H9 (cell line): ENCODE measurements at regions not wholly inside any gene's neighbourhood (a gene's known extent, or its start where the extent isn't known, plus 50 kb on each side); places are given as distances from the start of the nearest gene placed in this dataset.
A peak's percentile ranks its signal among the peaks of the same experiment; 100 is the strongest.

ENCODE experiments used
- DNase-seq: peaks from one replicate; pipeline ENCODE4 v3.0.0-alpha.2; 2017
- H2AFZ ChIP-seq: one replicate; pipeline ENCODE4 v1.6.1; 2013; ENCODE audit warnings: mild to moderate bottlenecking, low read length, control low read depth, moderate library complexity
- H2AK5ac ChIP-seq: 2 replicates; pipeline ENCODE4 v1.6.1; 2013; ENCODE audit warnings: low read length, control low read depth, mixed read lengths; ENCODE audit not compliant: insufficient read length
- H2BK120ac ChIP-seq: one replicate; pipeline ENCODE4 v1.6.1; 2013; ENCODE audit warnings: low read depth, mild to moderate bottlenecking, low read length, control low read depth, inconsistent platforms; ENCODE audit not compliant: poor library complexity, severe bottlenecking
- H2BK12ac ChIP-seq: 2 replicates; pipeline ENCODE4 v1.6.1; 2013; ENCODE audit warnings: low read length, control low read depth, mixed read lengths, low read depth; ENCODE audit not compliant: insufficient read length
- H2BK15ac ChIP-seq: 2 replicates; pipeline ENCODE4 v1.6.1; 2013; ENCODE audit warnings: low read depth, low read length, control low read depth
- H2BK20ac ChIP-seq: one replicate; pipeline ENCODE4 v1.6.1; 2013; ENCODE audit warnings: low read depth, mild to moderate bottlenecking, low read length, control low read depth, inconsistent platforms; ENCODE audit not compliant: poor library complexity, severe bottlenecking
- H2BK5ac ChIP-seq: 2 replicates; pipeline ENCODE4 v1.6.1; 2013; ENCODE audit warnings: low read length, control low read depth, mixed read lengths; ENCODE audit not compliant: insufficient read length
- H3K14ac ChIP-seq: 2 replicates; pipeline ENCODE4 v1.6.1; 2013; ENCODE audit warnings: low read length, control low read depth; ENCODE audit not compliant: insufficient read depth
- H3K18ac ChIP-seq: 2 replicates; pipeline ENCODE4 v1.6.1; 2013; ENCODE audit warnings: low read depth, mild to moderate bottlenecking, mixed read lengths, low read length, control low read depth; ENCODE audit not compliant: insufficient read length
- H3K23ac ChIP-seq: 2 replicates; pipeline ENCODE4 v1.6.1; 2013; ENCODE audit warnings: low read length, control low read depth, mixed read lengths, low read depth; ENCODE audit not compliant: insufficient read length
- H3K23me2 ChIP-seq: 2 replicates; pipeline ENCODE4 v1.6.1; 2013; ENCODE audit warnings: low read depth, mild to moderate bottlenecking, mixed read lengths, low read length, control low read depth; ENCODE audit not compliant: insufficient read length, poor library complexity, severe bottlenecking
- H3K27ac ChIP-seq: 2 replicates; pipeline ENCODE4 v1.5.1; 2013; ENCODE audit warnings: low read length, control low read depth, mixed read lengths, low read depth; ENCODE audit not compliant: insufficient read length
- H3K27me3 ChIP-seq: 2 replicates; pipeline ENCODE4 v1.6.1; 2013; ENCODE audit warnings: low read length, control low read depth, inconsistent platforms; ENCODE audit not compliant: insufficient read depth
- H3K4ac ChIP-seq: 2 replicates; pipeline ENCODE4 v1.6.1; 2013; ENCODE audit warnings: low read depth, mild to moderate bottlenecking, control low read depth, inconsistent platforms, low read length, moderate library complexity
- H3K4me1 ChIP-seq: 2 replicates; pipeline ENCODE4 v1.6.1; 2013; ENCODE audit warnings: low read length, control low read depth, inconsistent platforms; ENCODE audit not compliant: insufficient read depth
- H3K4me2 ChIP-seq: 2 replicates; pipeline ENCODE4 v1.6.1; 2013; ENCODE audit warnings: low read length, control low read depth, mixed read lengths; ENCODE audit not compliant: insufficient read length, insufficient read depth
- H3K56ac ChIP-seq: 2 replicates; pipeline ENCODE4 v1.6.1; 2013; ENCODE audit warnings: low read depth, mild to moderate bottlenecking, mixed read lengths, low read length, control low read depth; ENCODE audit not compliant: insufficient read length
- H3K79me1 ChIP-seq: 2 replicates; pipeline ENCODE4 v1.6.1; 2013; ENCODE audit warnings: low read depth, mild to moderate bottlenecking, moderate library complexity, low read length, control low read depth, inconsistent platforms; ENCODE audit not compliant: insufficient read depth, poor library complexity, severe bottlenecking
- H3K79me2 ChIP-seq: 2 replicates; pipeline ENCODE4 v1.6.1; 2013; ENCODE audit warnings: low read length, control low read depth, inconsistent platforms; ENCODE audit not compliant: insufficient read depth
- H3K9ac ChIP-seq: 2 replicates; pipeline ENCODE4 v1.6.1; 2013; ENCODE audit warnings: low read length, control low read depth, mixed read lengths; ENCODE audit not compliant: insufficient read length; ENCODE audit errors: extremely low read depth
- H3K9me3 ChIP-seq: one replicate; pipeline ENCODE4 v1.6.1; 2013; ENCODE audit warnings: low read depth, low read length, inconsistent platforms; ENCODE audit not compliant: control insufficient read depth
- H3T11ph ChIP-seq: one replicate; pipeline ENCODE4 v1.6.1; 2013; ENCODE audit warnings: mild to moderate bottlenecking, low read length, control low read depth, inconsistent platforms
- H4K20me1 ChIP-seq: one replicate; pipeline ENCODE4 v1.6.1; 2013; ENCODE audit not compliant: control insufficient read depth, insufficient read length, insufficient read depth
- H4K5ac ChIP-seq: 2 replicates; pipeline ENCODE4 v1.6.1; 2013; ENCODE audit warnings: low read depth, mild to moderate bottlenecking, mixed read lengths, low read length, control low read depth; ENCODE audit not compliant: insufficient read length
- H4K8ac ChIP-seq: replicated peaks from 2 replicates; pipeline ENCODE4 v1.6.1; 2013; ENCODE audit warnings: low read length, control low read depth, mixed read lengths, low read depth; ENCODE audit not compliant: insufficient read length
- H4K91ac ChIP-seq: 2 replicates; pipeline ENCODE4 v1.6.1; 2013; ENCODE audit warnings: low read depth, mild to moderate bottlenecking, moderate library complexity, mixed read lengths, low read length, control low read depth; ENCODE audit not compliant: insufficient read length
- H3K27ac Mint-ChIP-seq, 3 experiments: 2 replicates in 2 of 3; 3 replicates in 1 of 3; pipeline ENCODE4 v1.8.0; 2020 to 2021; ENCODE audit warnings: mixed read lengths in 3 of 3, mild to moderate bottlenecking in 1 of 3, moderate library complexity in 1 of 3
- H3K27me3 Mint-ChIP-seq: 2 replicates; pipeline ENCODE4 v1.8.0; 2021; ENCODE audit warnings: low read depth, mild to moderate bottlenecking, moderate library complexity, mixed read lengths
- H3K36me3 Mint-ChIP-seq, 3 experiments: 2 replicates in 2 of 3; 3 replicates in 1 of 3; pipeline ENCODE4 v1.8.0; 2020 to 2021; ENCODE audit warnings: low read depth in 3 of 3, mixed read lengths in 3 of 3; ENCODE audit not compliant: insufficient read depth in 1 of 3
- H3K4me1 Mint-ChIP-seq, 2 experiments: 2 replicates each; pipeline ENCODE4 v1.8.0; 2020; ENCODE audit warnings: mixed read lengths in 2 of 2
- H3K4me3 Mint-ChIP-seq, 2 experiments: 2 replicates in 1 of 2; 3 replicates in 1 of 2; pipeline ENCODE4 v1.8.0; 2020 to 2021; ENCODE audit warnings: mild to moderate bottlenecking in 2 of 2, mixed read lengths in 2 of 2, moderate library complexity in 1 of 2
- H3K9me3 Mint-ChIP-seq, 2 experiments: 2 replicates in 1 of 2; 3 replicates in 1 of 2; pipeline ENCODE4 v1.8.0; 2020; ENCODE audit warnings: mild to moderate bottlenecking in 2 of 2, mixed read lengths in 2 of 2, moderate library complexity in 1 of 2
- WGBS: extraction: QIAGEN DNeasy Blood & Tissue Kit; methylation state at CpG from one replicate; pipeline ENCODE4 v1.1.7; 2013; ENCODE audit warnings: missing lambda C conversion rate, low lambda C conversion rate, mixed read lengths; ENCODE audit not compliant: insufficient read length; ENCODE audit errors: extremely low coverage; 5-methylcytosine and 5-hydroxymethylcytosine counted together
- TF ChIP-seq, protein P1 (sequence below): fragments of 200-600 bp; sonication (generic); conservative IDR thresholded peaks from 3 replicates; pipeline ENCODE4 v1.8.0; 2021; ENCODE audit warnings: antibody characterized with exemption, mild to moderate bottlenecking

DNA sequence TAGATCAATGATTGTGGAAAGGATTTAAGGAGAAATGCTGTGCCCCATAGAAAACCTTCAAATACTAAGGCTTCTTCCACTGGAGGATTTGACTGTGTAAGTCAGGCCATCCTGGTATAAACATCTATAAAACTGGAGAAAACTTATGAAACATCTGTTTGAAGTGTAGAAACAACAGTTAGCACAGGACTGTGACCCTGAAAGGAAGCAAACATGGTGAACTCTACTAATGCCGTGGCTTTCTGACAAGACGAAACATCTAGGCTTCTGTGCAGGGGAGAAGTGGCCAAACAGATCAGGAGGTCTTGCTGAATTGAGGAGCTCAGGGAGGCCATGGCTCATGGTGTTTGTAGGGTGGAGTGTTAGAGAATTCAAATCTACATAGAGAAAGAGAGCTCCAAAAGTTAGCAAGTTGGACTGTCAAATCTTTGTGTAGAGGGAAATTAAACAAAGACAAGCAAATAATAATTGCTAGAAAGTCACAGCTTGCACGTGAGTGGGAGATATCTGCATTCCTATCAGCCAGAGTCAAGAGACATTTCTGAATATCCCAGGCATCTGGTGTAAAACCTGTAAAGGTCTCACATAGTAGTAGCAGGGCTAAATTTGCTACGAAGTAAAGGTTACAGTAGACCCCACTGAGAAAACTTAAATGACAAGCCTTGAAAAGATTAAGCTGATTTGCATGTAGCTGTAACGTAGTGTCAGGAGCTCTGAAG is 566.8 kb upstream of the B3GALT2 start:
- Histone ChIP-seq H4K8ac (no peak overlapping the region), H3K4ac (no peak overlapping the region), H2BK15ac (no peak overlapping the region), H3K27ac (no peak overlapping the region), H3K23me2 (no peaks in the 10 kb centered on the region), H3K23ac (no peak overlapping the region), H3K18ac (no peak overlapping the region), H4K5ac (no peak overlapping the region), H2BK5ac (no peak overlapping the region), H3T11ph (no peak overlapping the region), H2AFZ (peak overlapping the region; percentile 6), H3K14ac (no peak overlapping the region), H4K20me1 (no peaks in the 10 kb centered on the region), H3K79me2 (no peaks in the 10 kb centered on the region), H2BK120ac (no peak overlapping the region), H2BK20ac (no peak overlapping the region), H4K91ac (no peak overlapping the region), H3K4me1 (no peaks in the 10 kb centered on the region), H3K9ac (no peak overlapping the region), H2BK12ac (no peak overlapping the region), H3K9me3 (no peaks in the 10 kb centered on the region), H2AK5ac (no peak overlapping the region), H3K4me2 (no peak overlapping the region), H3K79me1 (no peaks in the 10 kb centered on the region), H3K27me3 (no peaks in the 10 kb centered on the region), H3K56ac (no peak overlapping the region)
- Mint-ChIP-seq H3K4me1 (peaks cover 9 to 13% of the 10 kb centered on the region in 2 experiments), H3K9me3 (peaks cover 4 to 7% of the 10 kb centered on the region in 2 experiments; a peak in 3 of 5 replicates), H3K27me3 (peaks cover 3% of the 10 kb centered on the region), H3K4me3 (no peak overlapping the region), H3K27ac (peak overlapping the region in 1 of 3 experiments; percentile 0; a peak in 1 of 7 replicates), H3K36me3 (peaks cover 3 to 4% (median 3%) of the 10 kb centered on the region in 3 experiments; a peak in 3 of 7 replicates)
- WGBS = no CpG with 5 or more reads among the region's 5 CpGs
- TF ChIP-seq, protein P1, sequence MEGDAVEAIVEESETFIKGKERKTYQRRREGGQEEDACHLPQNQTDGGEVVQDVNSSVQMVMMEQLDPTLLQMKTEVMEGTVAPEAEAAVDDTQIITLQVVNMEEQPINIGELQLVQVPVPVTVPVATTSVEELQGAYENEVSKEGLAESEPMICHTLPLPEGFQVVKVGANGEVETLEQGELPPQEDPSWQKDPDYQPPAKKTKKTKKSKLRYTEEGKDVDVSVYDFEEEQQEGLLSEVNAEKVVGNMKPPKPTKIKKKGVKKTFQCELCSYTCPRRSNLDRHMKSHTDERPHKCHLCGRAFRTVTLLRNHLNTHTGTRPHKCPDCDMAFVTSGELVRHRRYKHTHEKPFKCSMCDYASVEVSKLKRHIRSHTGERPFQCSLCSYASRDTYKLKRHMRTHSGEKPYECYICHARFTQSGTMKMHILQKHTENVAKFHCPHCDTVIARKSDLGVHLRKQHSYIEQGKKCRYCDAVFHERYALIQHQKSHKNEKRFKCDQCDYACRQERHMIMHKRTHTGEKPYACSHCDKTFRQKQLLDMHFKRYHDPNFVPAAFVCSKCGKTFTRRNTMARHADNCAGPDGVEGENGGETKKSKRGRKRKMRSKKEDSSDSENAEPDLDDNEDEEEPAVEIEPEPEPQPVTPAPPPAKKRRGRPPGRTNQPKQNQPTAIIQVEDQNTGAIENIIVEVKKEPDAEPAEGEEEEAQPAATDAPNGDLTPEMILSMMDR = no peak
- no peak for DNase-seq
